Kidney (tissue), 10 donors: ENCODE measurements at regions not wholly inside any gene's neighbourhood (a gene's known extent, or its start where the extent isn't known, plus 50 kb on each side); places are given as distances from the start of the nearest gene placed in this dataset.
A peak's percentile ranks its signal among the peaks of the same experiment; 100 is the strongest.
"Not testable (repeated sequence)": the region's sequence is repeated elsewhere in the genome, so short reads cannot be mapped to it uniquely, and the experiment has no call there.

Source experiments
- DNase-seq, 5 donors: peaks; one replicate each; pipeline ENCODE4 v3.0.0-alpha.2; 2013 to 2020
- FAIRE-seq: peaks from 2 replicates; lab custom pipeline; 2012; peaks lifted over from hg19 to GRCh38; lab: Jason Lieb, UNC
- H3K27ac ChIP-seq, 2 donors: one replicate each; pipeline ENCODE4 v1.7.0; 2013; ENCODE audit warnings: low read depth in 2 of 2, low read length in 2 of 2, inconsistent platforms in 1 of 2
- H3K27me3 ChIP-seq: one replicate; pipeline ENCODE4 v1.7.1; 2013; ENCODE audit warnings: low read length, inconsistent platforms; ENCODE audit not compliant: control insufficient read depth, insufficient read depth
- H3K36me3 ChIP-seq, 3 donors: one replicate each; pipeline versions ENCODE4 v1.7.0 to v1.7.1; 2013; ENCODE audit warnings: low read length in 3 of 3, control low read depth in 1 of 3, inconsistent platforms in 1 of 3; ENCODE audit not compliant: insufficient read depth in 3 of 3, control insufficient read depth in 2 of 3
- H3K4me1 ChIP-seq, 3 donors: one replicate each; pipeline versions ENCODE4 v1.7.0 to v1.7.1; 2013; ENCODE audit warnings: low read length in 3 of 3, inconsistent platforms in 1 of 3, low read depth in 1 of 3; ENCODE audit not compliant: control insufficient read depth in 2 of 3, insufficient read depth in 2 of 3
- H3K4me3 ChIP-seq, 3 donors: one replicate each; pipeline versions ENCODE4 v1.7.0 to v1.8.1; 2013; ENCODE audit warnings: low read length in 3 of 3, control low read depth in 1 of 3, inconsistent platforms in 1 of 3
- H3K9ac ChIP-seq, 3 donors: one replicate each; pipeline versions ENCODE4 v1.7.0 to v1.7.1; 2013; ENCODE audit warnings: low read length in 3 of 3, control low read depth in 1 of 3, inconsistent platforms in 1 of 3
- H3K9me3 ChIP-seq, 3 donors: one replicate each; pipeline versions ENCODE4 v1.7.0 to v1.7.1; 2013; ENCODE audit warnings: low read length in 3 of 3, control low read depth in 1 of 3, inconsistent platforms in 1 of 3; ENCODE audit not compliant: control insufficient read depth in 2 of 3, insufficient read depth in 1 of 3
- intact Hi-C: fragments of 100-400 bp; cut with DNase I; formaldehyde crosslinking; loops from one replicate; pipeline ENCODE4 v1.11.1; 2022
- donor health status: control.
- donor health status: control.
- donor health status: DM: yes; HTN: yes; CAD: no.
- donor health status: Normal renal cell carcinoma (clear cell type).

DNA sequence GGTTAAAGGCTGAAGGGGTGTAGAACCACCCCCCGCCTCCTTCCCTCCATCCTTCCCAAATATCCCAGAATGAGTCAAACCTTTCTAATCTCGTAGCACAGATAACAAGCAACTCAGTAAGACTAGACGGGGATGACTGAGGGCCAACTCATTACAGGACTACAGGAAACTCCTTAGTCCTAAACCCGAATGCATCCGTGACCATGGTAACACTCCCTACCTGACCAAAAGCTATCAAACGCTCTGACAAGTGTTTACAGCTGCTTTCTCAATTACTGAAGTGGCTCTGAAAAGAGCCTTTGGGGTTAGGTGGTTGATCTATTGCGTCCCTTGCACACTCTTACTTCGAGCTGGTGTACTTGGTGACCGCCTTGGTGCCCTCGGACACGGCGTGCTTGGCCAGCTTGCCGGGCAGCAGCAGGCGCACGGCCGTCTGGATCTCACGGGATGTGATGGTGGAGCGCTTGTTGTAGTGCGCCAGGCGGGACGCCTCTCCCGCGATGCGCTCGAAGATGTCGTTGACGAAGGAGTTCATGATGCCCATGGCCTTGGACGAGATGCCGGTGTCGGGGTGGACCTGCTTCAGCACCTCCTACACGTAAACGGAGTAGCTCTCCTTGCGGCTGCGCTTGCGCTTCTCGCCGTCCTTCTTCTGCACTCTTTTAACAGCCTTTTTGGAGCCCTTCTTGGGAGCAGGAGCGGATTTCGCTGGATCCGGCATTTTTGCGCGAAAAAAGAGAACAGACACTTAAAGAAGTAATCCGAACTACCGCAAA lies 67.4 kb downstream of the FAM72B start:
- intact Hi-C loops, FAIRE-seq, H3K27me3 ChIP-seq, H3K36me3 ChIP-seq, H3K9ac ChIP-seq, H3K9me3 ChIP-seq, H3K4me1 ChIP-seq, H3K27ac ChIP-seq: not testable (repeated sequence)
- DNase-seq, result peak in 4 of 5 donors; percentile 29 to 57 (median 42)
- peak overlapping the region; percentile 31 to 48 (median 48) for H3K4me3 ChIP-seq

DNA sequence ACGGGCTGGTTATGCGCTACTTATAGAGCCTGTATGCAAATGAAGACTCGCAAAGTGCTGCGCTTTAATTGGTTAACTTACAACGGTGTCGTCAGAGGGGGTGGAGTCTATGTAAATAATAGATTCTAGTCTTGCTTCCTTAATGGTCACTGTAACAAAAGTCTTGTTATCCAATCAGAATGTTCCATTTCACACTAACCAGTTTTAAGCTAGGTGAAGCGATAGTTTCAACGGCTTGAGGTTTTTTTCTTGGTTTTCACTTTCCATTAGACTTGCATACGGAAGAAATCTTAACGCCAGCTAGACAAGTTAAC lies 66.9 kb downstream of the FAM72B start:
- H3K27ac ChIP-seq, intact Hi-C loops, DNase-seq, H3K9ac ChIP-seq, H3K4me1 ChIP-seq, H3K27me3 ChIP-seq, H3K36me3 ChIP-seq, H3K9me3 ChIP-seq: not testable (repeated sequence)
- H3K4me3 ChIP-seq, result peak overlapping the region in 2 of 3 donors; percentile 31 to 48
- peak; percentile 98 for FAIRE-seq

DNA sequence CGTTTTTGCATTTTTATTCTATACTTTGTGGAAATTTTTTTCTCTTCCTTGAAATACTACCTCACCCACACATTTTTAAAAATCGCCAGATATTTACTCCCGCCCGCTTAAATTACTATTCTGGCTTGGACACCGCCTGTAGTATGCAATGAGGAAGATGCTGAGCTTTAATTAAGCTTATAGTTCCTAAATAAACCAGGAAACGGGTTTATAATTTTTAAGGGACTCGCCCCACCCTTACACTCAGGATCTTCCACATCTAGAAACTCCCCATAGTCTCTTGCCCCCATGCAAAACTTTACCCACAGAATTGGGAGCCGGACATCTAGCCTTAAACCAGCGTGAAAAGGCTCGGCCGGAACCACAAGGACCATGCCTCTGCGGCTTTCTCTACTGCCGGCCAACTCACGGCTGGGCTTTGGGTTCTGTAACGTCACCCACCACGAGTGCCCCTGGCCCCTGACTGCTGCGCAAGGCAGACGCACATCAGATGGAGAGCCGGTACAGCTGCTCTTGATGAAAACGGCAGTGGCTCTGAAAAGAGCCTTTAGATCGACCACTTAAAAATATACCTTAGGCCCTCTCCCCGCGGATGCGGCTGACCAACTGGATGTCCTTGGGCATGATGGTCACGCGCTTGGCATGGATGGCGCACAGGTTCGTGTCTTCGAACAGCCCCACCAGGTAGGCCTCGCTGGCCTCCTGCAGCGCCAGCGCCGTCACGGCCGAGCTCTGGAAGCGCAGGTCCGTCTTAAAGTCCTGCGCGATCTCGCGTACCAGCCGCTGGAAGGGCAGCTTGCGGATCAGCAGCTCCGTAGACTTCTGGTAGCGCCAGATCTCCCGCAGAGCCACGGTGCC lies 66.3 kb downstream of the FAM72B start:
- FAIRE-seq, H3K36me3 ChIP-seq, H3K27me3 ChIP-seq, intact Hi-C loops, H3K4me1 ChIP-seq, H3K9me3 ChIP-seq, H3K9ac ChIP-seq: not testable (repeated sequence)
- Histone ChIP-seq H3K27ac (peak overlapping the region in 1 of 2 donors; percentile 65), H3K4me3 (peak overlapping the region in 2 of 3 donors; percentile 6 to 52)
- DNase-seq, result peak; percentile 24 to 73 (median 46)
